ENCODE measurements at regions not wholly inside any gene's neighbourhood (a gene's known extent, or its start where the extent isn't known, plus 50 kb on each side); places are given as distances from the start of the nearest gene placed in this dataset.
"Not testable (repeated sequence)": the region's sequence is repeated elsewhere in the genome, so short reads cannot be mapped to it uniquely, and the experiment has no call there.

GRCh38 chr7:52753855-52754254, 281.6 kb upstream of the POM121L12 start:
- no peaks in the 10 kb centered on the region for H3K36me3 ChIP-seq (ENCODE audit: control insufficient read depth in 5 of 5, insufficient read depth in 5 of 5, low read length in 5 of 5)
- no peak overlapping the region for H3K9ac ChIP-seq (ENCODE audit: low read length in 5 of 5)
- no peak overlapping the region for H3K4me3 ChIP-seq (ENCODE audit: low read depth in 1 of 5, low read length in 5 of 5)
- no peaks in the 10 kb centered on the region for H3K9me3 ChIP-seq (ENCODE audit: control insufficient read depth in 5 of 5, low read length in 5 of 5)
- H3K4me1 ChIP-seq (ENCODE audit: control insufficient read depth in 5 of 5, insufficient read depth in 5 of 5, low read length in 5 of 5): no peaks in the 10 kb centered on the region
- H3K27me3 ChIP-seq (ENCODE audit: control insufficient read depth in 5 of 5, insufficient read depth in 4 of 5, low read length in 5 of 5): no peaks in the 10 kb centered on the region
- H3K27ac ChIP-seq (ENCODE audit: low read depth, low read length): no peak overlapping the region

- no peaks in the 10 kb centered on the region for H3K4me1 ChIP-seq (ENCODE audit: control insufficient read depth in 5 of 5, insufficient read depth in 5 of 5, low read length in 5 of 5)
- no peak overlapping the region for H3K27ac ChIP-seq (ENCODE audit: low read depth, low read length)
- no peaks in the 10 kb centered on the region for H3K36me3 ChIP-seq (ENCODE audit: control insufficient read depth in 5 of 5, insufficient read depth in 5 of 5, low read length in 5 of 5)
- no peaks in the 10 kb centered on the region for H3K9me3 ChIP-seq (ENCODE audit: control insufficient read depth in 5 of 5, low read length in 5 of 5)
- no peaks in the 10 kb centered on the region for H3K27me3 ChIP-seq (ENCODE audit: control insufficient read depth in 5 of 5, insufficient read depth in 4 of 5, low read length in 5 of 5)
- no peak overlapping the region for H3K4me3 ChIP-seq (ENCODE audit: low read depth in 1 of 5, low read length in 5 of 5)
- H3K9ac ChIP-seq (ENCODE audit: low read length in 5 of 5): no peak overlapping the region
These were observed 282.5 kb upstream of the POM121L12 start for GRCh38 chr7:52752891-52753290.

GRCh38 chr7:52749880-52750279, 285.6 kb upstream of the POM121L12 start:
- no peak overlapping the region for H3K9ac ChIP-seq (ENCODE audit: low read length in 5 of 5)
- no peak overlapping the region for H3K27ac ChIP-seq (ENCODE audit: low read depth, low read length)
- no peaks in the 10 kb centered on the region for H3K36me3 ChIP-seq (ENCODE audit: control insufficient read depth in 5 of 5, insufficient read depth in 5 of 5, low read length in 5 of 5)
- H3K9me3 ChIP-seq (ENCODE audit: control insufficient read depth in 5 of 5, low read length in 5 of 5): peaks cover 0 to 3% (median 0%) of the 10 kb centered on the region in 5 donors
- H3K27me3 ChIP-seq (ENCODE audit: control insufficient read depth in 5 of 5, insufficient read depth in 4 of 5, low read length in 5 of 5): no peaks in the 10 kb centered on the region
- no peak overlapping the region for H3K4me3 ChIP-seq (ENCODE audit: low read depth in 1 of 5, low read length in 5 of 5)
- no peaks in the 10 kb centered on the region for H3K4me1 ChIP-seq (ENCODE audit: control insufficient read depth in 5 of 5, insufficient read depth in 5 of 5, low read length in 5 of 5)

GRCh38 chr7:52747817-52748216, 287.6 kb upstream of the POM121L12 start:
- no peaks in the 10 kb centered on the region for H3K27me3 ChIP-seq (ENCODE audit: control insufficient read depth in 5 of 5, insufficient read depth in 4 of 5, low read length in 5 of 5)
- H3K27ac ChIP-seq (ENCODE audit: low read depth, low read length): no peak overlapping the region
- peaks cover 0 to 4% (median 0%) of the 10 kb centered on the region in 5 donors for H3K9me3 ChIP-seq (ENCODE audit: control insufficient read depth in 5 of 5, low read length in 5 of 5)
- no peak overlapping the region for H3K4me3 ChIP-seq (ENCODE audit: low read depth in 1 of 5, low read length in 5 of 5)
- no peak overlapping the region for H3K9ac ChIP-seq (ENCODE audit: low read length in 5 of 5)
- H3K4me1 ChIP-seq (ENCODE audit: control insufficient read depth in 5 of 5, insufficient read depth in 5 of 5, low read length in 5 of 5): no peaks in the 10 kb centered on the region
- H3K36me3 ChIP-seq (ENCODE audit: control insufficient read depth in 5 of 5, insufficient read depth in 5 of 5, low read length in 5 of 5): no peaks in the 10 kb centered on the region

- Histone ChIP-seq H3K4me1 (ENCODE audit: control insufficient read depth in 5 of 5, insufficient read depth in 5 of 5, low read length in 5 of 5) (no peaks in the 10 kb centered on the region), H3K27ac (ENCODE audit: low read depth, low read length) (no peak overlapping the region), H3K9me3 (ENCODE audit: control insufficient read depth in 5 of 5, low read length in 5 of 5) (peaks cover 0 to 5% (median 4%) of the 10 kb centered on the region in 5 donors), H3K9ac (ENCODE audit: low read length in 5 of 5) (no peak overlapping the region), H3K36me3 (ENCODE audit: control insufficient read depth in 5 of 5, insufficient read depth in 5 of 5, low read length in 5 of 5) (no peaks in the 10 kb centered on the region), H3K4me3 (ENCODE audit: low read depth in 1 of 5, low read length in 5 of 5) (no peak overlapping the region), H3K27me3 (ENCODE audit: control insufficient read depth in 5 of 5, insufficient read depth in 4 of 5, low read length in 5 of 5) (no peaks in the 10 kb centered on the region)
These were observed 293.7 kb upstream of the POM121L12 start for GRCh38 chr7:52741670-52742290.

GRCh38 chr7:52735656-52736055, 299.8 kb upstream of the POM121L12 start:
- Histone ChIP-seq H3K4me3 (ENCODE audit: low read depth in 1 of 5, low read length in 5 of 5) (no peak overlapping the region), H3K27ac (ENCODE audit: low read depth, low read length) (no peak overlapping the region), H3K9ac (ENCODE audit: low read length in 5 of 5) (no peak overlapping the region), H3K4me1 (ENCODE audit: control insufficient read depth in 5 of 5, insufficient read depth in 5 of 5, low read length in 5 of 5) (no peaks in the 10 kb centered on the region), H3K9me3 (ENCODE audit: control insufficient read depth in 5 of 5, low read length in 5 of 5) (peaks cover 0 to 8% (median 0%) of the 10 kb centered on the region in 5 donors), H3K36me3 (ENCODE audit: control insufficient read depth in 5 of 5, insufficient read depth in 5 of 5, low read length in 5 of 5) (no peaks in the 10 kb centered on the region), H3K27me3 (ENCODE audit: control insufficient read depth in 5 of 5, insufficient read depth in 4 of 5, low read length in 5 of 5) (no peaks in the 10 kb centered on the region)

GRCh38 chr7:52728683-52729082, 306.8 kb upstream of the POM121L12 start:
- not testable (repeated sequence) for H3K27me3 ChIP-seq (ENCODE audit: control insufficient read depth in 5 of 5, insufficient read depth in 4 of 5, low read length in 5 of 5)

GRCh38 chr7:52727632-52728031, 307.8 kb upstream of the POM121L12 start:
- Histone ChIP-seq H3K27ac (ENCODE audit: low read depth, low read length) (no peak overlapping the region), H3K9me3 (ENCODE audit: control insufficient read depth in 5 of 5, low read length in 5 of 5) (peaks cover 0 to 2% (median 0%) of the 10 kb centered on the region in 5 donors), H3K9ac (ENCODE audit: low read length in 5 of 5) (no peak overlapping the region), H3K4me3 (ENCODE audit: low read depth in 1 of 5, low read length in 5 of 5) (no peak overlapping the region), H3K27me3 (ENCODE audit: control insufficient read depth in 5 of 5, insufficient read depth in 4 of 5, low read length in 5 of 5) (no peaks in the 10 kb centered on the region), H3K36me3 (ENCODE audit: control insufficient read depth in 5 of 5, insufficient read depth in 5 of 5, low read length in 5 of 5) (no peaks in the 10 kb centered on the region), H3K4me1 (ENCODE audit: control insufficient read depth in 5 of 5, insufficient read depth in 5 of 5, low read length in 5 of 5) (no peaks in the 10 kb centered on the region)

More at GRCh38 chr7:52728683-52729082, 306.8 kb upstream of the POM121L12 start:
- H3K27ac ChIP-seq (ENCODE audit: low read depth, low read length); H3K36me3 ChIP-seq (ENCODE audit: control insufficient read depth in 5 of 5, insufficient read depth in 5 of 5, low read length in 5 of 5); H3K4me1 ChIP-seq (ENCODE audit: control insufficient read depth in 5 of 5, insufficient read depth in 5 of 5, low read length in 5 of 5); H3K9ac ChIP-seq (ENCODE audit: low read length in 5 of 5); H3K9me3 ChIP-seq (ENCODE audit: control insufficient read depth in 5 of 5, low read length in 5 of 5); H3K4me3 ChIP-seq (ENCODE audit: low read depth in 1 of 5, low read length in 5 of 5): not testable (repeated sequence)

- no peak overlapping the region for H3K9ac ChIP-seq (ENCODE audit: low read length in 5 of 5)
- no peaks in the 10 kb centered on the region for H3K27me3 ChIP-seq (ENCODE audit: control insufficient read depth in 5 of 5, insufficient read depth in 4 of 5, low read length in 5 of 5)
- no peak overlapping the region for H3K27ac ChIP-seq (ENCODE audit: low read depth, low read length)
- peaks cover 0 to 2% (median 0%) of the 10 kb centered on the region in 5 donors for H3K9me3 ChIP-seq (ENCODE audit: control insufficient read depth in 5 of 5, low read length in 5 of 5)
- H3K4me1 ChIP-seq (ENCODE audit: control insufficient read depth in 5 of 5, insufficient read depth in 5 of 5, low read length in 5 of 5): no peaks in the 10 kb centered on the region
- no peaks in the 10 kb centered on the region for H3K36me3 ChIP-seq (ENCODE audit: control insufficient read depth in 5 of 5, insufficient read depth in 5 of 5, low read length in 5 of 5)
- H3K4me3 ChIP-seq (ENCODE audit: low read depth in 1 of 5, low read length in 5 of 5): no peak overlapping the region
These were observed 308.4 kb upstream of the POM121L12 start for GRCh38 chr7:52726986-52727385.

GRCh38 chr7:52726493-52726892, 308.9 kb upstream of the POM121L12 start:
- Histone ChIP-seq H3K9me3 (ENCODE audit: control insufficient read depth in 5 of 5, low read length in 5 of 5) (peaks cover 0 to 2% (median 0%) of the 10 kb centered on the region in 5 donors), H3K27ac (ENCODE audit: low read depth, low read length) (no peak overlapping the region), H3K27me3 (ENCODE audit: control insufficient read depth in 5 of 5, insufficient read depth in 4 of 5, low read length in 5 of 5) (no peaks in the 10 kb centered on the region), H3K9ac (ENCODE audit: low read length in 5 of 5) (no peak overlapping the region), H3K4me3 (ENCODE audit: low read depth in 1 of 5, low read length in 5 of 5) (no peak overlapping the region), H3K4me1 (ENCODE audit: control insufficient read depth in 5 of 5, insufficient read depth in 5 of 5, low read length in 5 of 5) (no peaks in the 10 kb centered on the region), H3K36me3 (ENCODE audit: control insufficient read depth in 5 of 5, insufficient read depth in 5 of 5, low read length in 5 of 5) (no peaks in the 10 kb centered on the region)

All from subcutaneous abdominal adipose tissue (tissue), 5 donors.